HEK293 (cell line): ENCODE measurements at regions not wholly inside any gene's neighbourhood (a gene's known extent, or its start where the extent isn't known, plus 50 kb on each side); places are given as distances from the start of the nearest gene placed in this dataset.
"Not testable (repeated sequence)": the region's sequence is repeated elsewhere in the genome, so short reads cannot be mapped to it uniquely, and the experiment has no call there.

ENCODE experiments used
- PRDM1 ChIP-seq: fragments of 450-650 bp; formaldehyde crosslinking; IDR thresholded peaks from 2 replicates; pipeline ENCODE4; 2016; ENCODE audit warnings: missing biosample characterization, missing genetic modification characterization
- ZNF157 ChIP-seq: fragments of 450-650 bp; formaldehyde crosslinking; IDR thresholded peaks from 2 replicates; pipeline ENCODE4 v1.5.1; 2016; ENCODE audit warnings: missing biosample characterization, missing genetic modification characterization
- ZNF707 ChIP-seq: fragments of 450-650 bp; formaldehyde crosslinking; IDR thresholded peaks from 2 replicates; pipeline ENCODE4 v1.5.1; 2016; ENCODE audit warnings: missing biosample characterization, missing genetic modification characterization
- ZNF830 ChIP-seq: fragments of 450-650 bp; IDR thresholded peaks from 2 replicates; pipeline ENCODE4 v1.5.0; 2018; ENCODE audit warnings: missing biosample characterization, missing genetic modification characterization, low read depth, mild to moderate bottlenecking, moderate library complexity
- TF ChIP-seq, protein P1 (sequence below): fragments of 450-650 bp; formaldehyde crosslinking; IDR thresholded peaks from 2 replicates; pipeline ENCODE4 v1.5.1; 2016; ENCODE audit warnings: missing biosample characterization, missing genetic modification characterization

DNA sequence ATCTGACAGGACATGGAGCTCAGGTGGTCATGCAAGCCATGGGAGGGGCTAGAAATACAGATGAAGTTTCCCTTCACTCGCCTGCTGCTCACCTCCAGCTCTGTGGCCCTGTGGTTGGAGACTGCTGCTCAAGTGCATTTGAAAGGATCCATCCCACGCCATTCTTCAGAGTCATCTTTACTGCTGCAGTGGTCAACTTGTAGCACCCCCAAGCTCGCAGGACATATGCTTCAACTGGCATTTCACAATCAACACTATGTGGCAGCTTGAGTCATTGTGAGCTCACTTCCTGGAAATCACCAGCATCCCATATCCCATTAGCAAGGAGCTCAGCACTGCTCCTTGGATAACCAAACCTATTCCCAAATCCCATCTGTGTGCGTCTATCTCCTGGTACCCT, 116.2 kb upstream of the TP53BP2 start:
- TF ChIP-seq PRDM1; ZNF707; ZNF830 (tag by site-specific recombination); ZNF157 (tag by site-specific recombination): not testable (repeated sequence)
- TF ChIP-seq, protein P1, sequence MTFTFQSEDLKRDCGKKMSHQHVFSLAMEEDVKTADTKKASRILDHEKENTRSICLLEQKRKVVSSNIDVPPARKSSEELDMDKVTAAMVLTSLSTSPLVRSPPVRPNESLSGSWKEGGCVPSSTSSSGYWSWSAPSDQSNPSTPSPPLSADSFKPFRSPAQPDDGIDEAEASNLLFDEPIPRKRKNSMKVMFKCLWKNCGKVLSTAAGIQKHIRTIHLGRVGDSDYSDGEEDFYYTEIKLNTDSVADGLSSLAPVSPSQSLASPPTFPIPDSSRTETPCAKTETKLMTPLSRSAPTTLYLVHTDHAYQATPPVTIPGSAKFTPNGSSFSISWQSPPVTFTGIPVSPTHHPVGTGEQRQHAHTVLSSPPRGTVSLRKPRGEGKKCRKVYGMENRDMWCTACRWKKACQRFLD (tag by site-specific recombination) = not testable (repeated sequence)
